Right cardiac atrium (tissue), 5 donors: ENCODE measurements at regions not wholly inside any gene's neighbourhood (a gene's known extent, or its start where the extent isn't known, plus 50 kb on each side); places are given as distances from the start of the nearest gene placed in this dataset.

Experiments
- ATAC-seq, 2 donors: fragments of 200-7000 bp; cut with Tn5 transposase; one replicate each; pipeline versions ENCODE4 v1.8.0 to v1.9.1; 2020; ENCODE audit warnings: moderate library complexity in 2 of 2, mild to moderate bottlenecking in 1 of 2
- DNase-seq, 3 donors: peaks; one replicate each; pipeline ENCODE4 v3.0.0-alpha.2; 2020
- H3K27ac ChIP-seq: one replicate; pipeline ENCODE4 v1.5.1; 2013; ENCODE audit warnings: mild to moderate bottlenecking, low read length, control low read depth, moderate library complexity
- H3K27me3 ChIP-seq: one replicate; pipeline ENCODE4 v1.6.1; 2013; ENCODE audit not compliant: control insufficient read depth, insufficient read depth
- H3K4me1 ChIP-seq: one replicate; pipeline ENCODE4 v1.6.1; 2013; ENCODE audit warnings: low read length; ENCODE audit not compliant: control insufficient read depth, insufficient read depth
- H3K4me3 ChIP-seq: one replicate; pipeline ENCODE4 v1.5.1; 2013; ENCODE audit warnings: low read length, control low read depth
- H3K9me3 ChIP-seq: one replicate; pipeline ENCODE4 v1.6.1; 2013; ENCODE audit warnings: low read length; ENCODE audit not compliant: control insufficient read depth
- WGBS: extraction: QIAGEN DNeasy Blood & Tissue Kit; methylation state at CpG from one replicate; pipeline ENCODE4 v1.1.7; 2013; 5-methylcytosine and 5-hydroxymethylcytosine counted together
- intact Hi-C, 4 donors: fragments of 100-400 bp; cut with DNase I; formaldehyde crosslinking; loops; one replicate each; pipeline versions ENCODE4 v1.11.0 to v1.14.0; 2022 to 2023
- donor health status: healthy with polysubstance abuse.
- donor health status: DM: no; HTN: yes; CAD: no.
- donor health status: DM: no; HTN: no; CAD: no.
- donor health status: DM: no; HTN: yes; CAD: no; lungs with severe emphysema.
- donor health status: DM: yes; HTN: yes; CAD: no.

GRCh38 chr9:134228649-134229048 is 64.3 kb upstream of the RNU6ATAC start:
- intact Hi-C loops = no loop called here
- peak in 2 of 3 donors; percentile 26 to 48 for DNase-seq
- ATAC-seq = no peak

GRCh38 chr9:134229466-134230091 is 65.2 kb upstream of the RNU6ATAC start:
- no peak overlapping the region for H3K4me3 ChIP-seq
- no peaks in the 10 kb centered on the region for H3K27me3 ChIP-seq
- peaks cover 3% of the 10 kb centered on the region for H3K4me1 ChIP-seq
- ATAC-seq (no peak), DNase-seq (peak in 2 of 3 donors; percentile 48 to 54)
- intact Hi-C loops = no loop called here
- 95% methylated on average over 23 of the region's 23 CpGs for WGBS
- no peak overlapping the region for H3K27ac ChIP-seq
- H3K9me3 ChIP-seq = no peaks in the 10 kb centered on the region

More at GRCh38 chr9:134228649-134229048, 64.3 kb upstream of the RNU6ATAC start:
- no peaks in the 10 kb centered on the region for H3K27me3 ChIP-seq
- no peak overlapping the region for H3K4me3 ChIP-seq
- H3K27ac ChIP-seq = no peak overlapping the region
- no peaks in the 10 kb centered on the region for H3K9me3 ChIP-seq
- H3K4me1 ChIP-seq = peaks cover 3% of the 10 kb centered on the region
- WGBS = 89% methylated on average over 8 of the region's 8 CpGs

GRCh38 chr9:134230092-134230941 is 66.0 kb upstream of the RNU6ATAC start:
- Histone ChIP-seq H3K27ac (no peak overlapping the region), H3K9me3 (no peaks in the 10 kb centered on the region), H3K27me3 (no peaks in the 10 kb centered on the region), H3K4me1 (peaks cover 3% of the 10 kb centered on the region), H3K4me3 (no peak overlapping the region)
- intact Hi-C loops = no loop called here
- ATAC-seq = no peak
- DNase-seq = peak in 2 of 3 donors; percentile 63 to 64
- 83% methylated on average over 28 of the region's 28 CpGs for WGBS

- H3K4me3 ChIP-seq = no peak overlapping the region
- no peaks in the 10 kb centered on the region for H3K27me3 ChIP-seq
- H3K9me3 ChIP-seq = no peaks in the 10 kb centered on the region
- H3K4me1 ChIP-seq = peaks cover 3% of the 10 kb centered on the region
- no peak for DNase-seq
- 41% methylated on average over 14 of the region's 14 CpGs for WGBS
- intact Hi-C loops = no loop called here
- peak in 1 of 2 donors; percentile 4 for ATAC-seq
- peak overlapping the region; percentile 2 for H3K27ac ChIP-seq
These were observed 66.6 kb upstream of the RNU6ATAC start for GRCh38 chr9:134230942-134231325.

- WGBS = 32% methylated on average over 12 of the region's 12 CpGs
- H3K27ac ChIP-seq = peak overlapping the region; percentile 44
- peak in 2 of 3 donors; percentile 83 to 88 for DNase-seq
- H3K4me1 ChIP-seq = peaks cover 3% of the 10 kb centered on the region
- intact Hi-C loops = no loop called here
- no peaks in the 10 kb centered on the region for H3K27me3 ChIP-seq
- no peak overlapping the region for H3K4me3 ChIP-seq
- ATAC-seq = peak in 1 of 2 donors; percentile 15
- H3K9me3 ChIP-seq = no peaks in the 10 kb centered on the region
These were observed 67.0 kb upstream of the RNU6ATAC start for GRCh38 chr9:134231330-134231745.

GRCh38 chr9:134231767-134232166 is 67.4 kb upstream of the RNU6ATAC start:
- peak in 2 of 3 donors; percentile 41 to 46 for DNase-seq
- no peaks in the 10 kb centered on the region for H3K9me3 ChIP-seq
- WGBS = 81% methylated on average over 8 of the region's 8 CpGs
- peak overlapping the region; percentile 44 for H3K27ac ChIP-seq
- no peaks in the 10 kb centered on the region for H3K27me3 ChIP-seq
- intact Hi-C loops = no loop called here
- peaks cover 6% of the 10 kb centered on the region for H3K4me1 ChIP-seq
- no peak overlapping the region for H3K4me3 ChIP-seq
- ATAC-seq = no peak

- WGBS = 86% methylated on average over 16 of the region's 16 CpGs
- Histone ChIP-seq H3K27me3 (no peaks in the 10 kb centered on the region), H3K4me3 (no peak overlapping the region), H3K27ac (no peak overlapping the region), H3K4me1 (peaks cover 6% of the 10 kb centered on the region), H3K9me3 (no peaks in the 10 kb centered on the region)
- DNase-seq = peak in 2 of 3 donors; percentile 41 to 56
- no peak for ATAC-seq
- intact Hi-C loops = no loop called here
These were observed 68.7 kb upstream of the RNU6ATAC start for GRCh38 chr9:134233022-134233421.

- Histone ChIP-seq H3K4me1 (peaks cover 6% of the 10 kb centered on the region), H3K4me3 (no peak overlapping the region), H3K27ac (no peak overlapping the region), H3K9me3 (no peaks in the 10 kb centered on the region), H3K27me3 (no peaks in the 10 kb centered on the region)
- WGBS = 86% methylated on average over 21 of the region's 21 CpGs
- DNase-seq = peak in 2 of 3 donors; percentile 62 to 64
- intact Hi-C loops = no loop called here
- ATAC-seq = no peak
These were observed 69.8 kb upstream of the RNU6ATAC start for GRCh38 chr9:134234001-134234660.

- no peak overlapping the region for H3K27ac ChIP-seq
- no peaks in the 10 kb centered on the region for H3K27me3 ChIP-seq
- H3K4me3 ChIP-seq = no peak overlapping the region
- H3K4me1 ChIP-seq = peaks cover 6% of the 10 kb centered on the region
- intact Hi-C loops = no loop called here
- 70% methylated on average over 21 of the region's 21 CpGs for WGBS
- H3K9me3 ChIP-seq = no peaks in the 10 kb centered on the region
- DNase-seq = peak in 2 of 3 donors; percentile 37 to 58
- no peak for ATAC-seq
These were observed 70.5 kb upstream of the RNU6ATAC start for GRCh38 chr9:134234687-134235359.

GRCh38 chr9:134235366-134235765 is 71.0 kb upstream of the RNU6ATAC start:
- intact Hi-C loops = no loop called here

More at GRCh38 chr9:134235366-134235765, 71.0 kb upstream of the RNU6ATAC start:
- Histone ChIP-seq H3K4me1 (peaks cover 6% of the 10 kb centered on the region), H3K9me3 (no peaks in the 10 kb centered on the region), H3K4me3 (no peak overlapping the region), H3K27ac (no peak overlapping the region), H3K27me3 (no peaks in the 10 kb centered on the region)
- peak in 1 of 2 donors; percentile 52 for ATAC-seq
- DNase-seq = peak in 2 of 3 donors; percentile 77 to 79
- 56% methylated on average over 16 of the region's 16 CpGs for WGBS
